WERI-Rb-1 (cell line): ENCODE measurements at regions not wholly inside any gene's neighbourhood (a gene's known extent, or its start where the extent isn't known, plus 50 kb on each side); places are given as distances from the start of the nearest gene placed in this dataset.

ENCODE experiments used
- DNase-seq: peaks from one replicate; pipeline ENCODE4 v3.0.0-alpha.2; 2020
- H3K27ac ChIP-seq: fragments of 250-450 bp; sonication (Bioruptor Pico); 2 replicates; pipeline ENCODE4 v1.5.1; 2020; ENCODE audit warnings: mild to moderate bottlenecking, moderate library complexity
- H3K27me3 ChIP-seq: fragments of 250-450 bp; sonication (Bioruptor Pico); 2 replicates; pipeline ENCODE4 v1.5.1; 2021; ENCODE audit warnings: mild to moderate bottlenecking, low read depth, moderate library complexity; ENCODE audit not compliant: insufficient read depth, severe bottlenecking
- H3K36me3 ChIP-seq: fragments of 250-450 bp; sonication (Bioruptor Pico); 2 replicates; pipeline ENCODE4 v1.5.1; 2020; ENCODE audit warnings: mild to moderate bottlenecking, moderate library complexity
- H3K4me3 ChIP-seq: 2 replicates; pipeline ENCODE4 v1.5.1; 2011; ENCODE audit warnings: low read depth, mild to moderate bottlenecking, control low read depth, low read length
- H3K9me3 ChIP-seq: fragments of 250-450 bp; sonication (Bioruptor Pico); 2 replicates; pipeline ENCODE4 v1.5.1; 2021; ENCODE audit warnings: mild to moderate bottlenecking, moderate library complexity; ENCODE audit not compliant: severe bottlenecking
- TF ChIP-seq, protein P1 (sequence below): IDR thresholded peaks from 2 replicates; pipeline ENCODE4 v1.5.1; 2011; ENCODE audit warnings: low read depth, mild to moderate bottlenecking, control low read depth, inconsistent platforms, low read length

DNA sequence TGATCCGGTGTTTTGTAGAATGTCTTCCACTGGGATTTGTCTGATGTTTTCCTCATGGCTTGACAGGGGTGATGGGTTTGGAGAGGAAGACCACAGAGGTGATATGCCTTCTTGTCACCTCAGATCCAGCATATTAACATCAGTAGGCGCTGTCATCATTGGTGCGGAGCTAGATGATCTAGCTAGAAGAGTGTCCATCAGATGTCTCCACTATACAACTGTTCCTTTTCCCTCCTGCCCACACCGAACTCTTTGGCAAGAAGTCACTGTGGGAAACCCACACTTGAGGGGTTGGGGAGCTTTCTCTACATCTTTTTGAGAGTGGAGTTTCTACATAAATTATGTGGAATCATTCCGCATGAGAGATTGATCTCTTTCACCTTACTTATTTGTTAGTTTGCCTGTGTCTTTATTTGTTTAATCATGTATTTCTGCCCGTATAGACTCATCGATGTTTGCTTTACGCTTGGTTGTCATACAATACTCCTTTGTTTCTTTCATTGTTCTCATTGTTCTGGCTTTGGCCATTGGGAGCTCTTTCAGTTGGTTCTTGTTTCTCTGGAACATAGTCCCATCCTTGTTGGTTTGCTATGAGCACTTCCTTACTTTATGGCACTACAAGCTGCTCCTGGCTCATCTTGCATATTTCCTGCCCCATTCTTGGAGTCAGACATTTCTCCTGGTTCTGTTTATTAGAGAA lies 1420.3 kb downstream of the BRD1 start:
- no peak overlapping the region for H3K27ac ChIP-seq
- H3K4me3 ChIP-seq, result no peak overlapping the region
- TF ChIP-seq, protein P1, sequence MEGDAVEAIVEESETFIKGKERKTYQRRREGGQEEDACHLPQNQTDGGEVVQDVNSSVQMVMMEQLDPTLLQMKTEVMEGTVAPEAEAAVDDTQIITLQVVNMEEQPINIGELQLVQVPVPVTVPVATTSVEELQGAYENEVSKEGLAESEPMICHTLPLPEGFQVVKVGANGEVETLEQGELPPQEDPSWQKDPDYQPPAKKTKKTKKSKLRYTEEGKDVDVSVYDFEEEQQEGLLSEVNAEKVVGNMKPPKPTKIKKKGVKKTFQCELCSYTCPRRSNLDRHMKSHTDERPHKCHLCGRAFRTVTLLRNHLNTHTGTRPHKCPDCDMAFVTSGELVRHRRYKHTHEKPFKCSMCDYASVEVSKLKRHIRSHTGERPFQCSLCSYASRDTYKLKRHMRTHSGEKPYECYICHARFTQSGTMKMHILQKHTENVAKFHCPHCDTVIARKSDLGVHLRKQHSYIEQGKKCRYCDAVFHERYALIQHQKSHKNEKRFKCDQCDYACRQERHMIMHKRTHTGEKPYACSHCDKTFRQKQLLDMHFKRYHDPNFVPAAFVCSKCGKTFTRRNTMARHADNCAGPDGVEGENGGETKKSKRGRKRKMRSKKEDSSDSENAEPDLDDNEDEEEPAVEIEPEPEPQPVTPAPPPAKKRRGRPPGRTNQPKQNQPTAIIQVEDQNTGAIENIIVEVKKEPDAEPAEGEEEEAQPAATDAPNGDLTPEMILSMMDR, result no peak
- no peak for DNase-seq
- H3K36me3 ChIP-seq, result no peaks in the 10 kb centered on the region
- H3K27me3 ChIP-seq, result no peaks in the 10 kb centered on the region
- no peaks in the 10 kb centered on the region for H3K9me3 ChIP-seq

DNA sequence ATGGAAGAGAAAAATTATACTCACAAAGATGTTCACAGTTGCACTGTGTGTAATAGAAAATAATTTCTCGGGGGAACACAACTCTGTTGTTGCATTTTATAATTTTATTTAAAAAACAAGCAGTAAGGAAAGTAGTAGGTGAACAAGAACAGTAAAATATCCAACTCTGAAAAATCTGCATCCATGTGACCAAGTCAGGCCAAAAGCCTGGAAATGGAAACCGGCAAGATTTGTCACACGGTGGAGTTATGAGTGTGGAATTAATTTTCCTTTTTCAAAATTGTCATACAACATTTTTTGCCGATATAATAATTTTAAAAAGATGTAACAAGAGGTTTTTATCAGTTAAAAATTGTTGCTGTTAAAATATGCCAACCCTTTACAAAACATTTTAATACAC lies 1421.5 kb downstream of the BRD1 start:
- TF ChIP-seq, protein P1, result no peak
- no peak for DNase-seq
- no peaks in the 10 kb centered on the region for H3K9me3 ChIP-seq
- no peak overlapping the region for H3K4me3 ChIP-seq
- no peak overlapping the region for H3K27ac ChIP-seq
- no peaks in the 10 kb centered on the region for H3K36me3 ChIP-seq
- H3K27me3 ChIP-seq, result no peaks in the 10 kb centered on the region

DNA sequence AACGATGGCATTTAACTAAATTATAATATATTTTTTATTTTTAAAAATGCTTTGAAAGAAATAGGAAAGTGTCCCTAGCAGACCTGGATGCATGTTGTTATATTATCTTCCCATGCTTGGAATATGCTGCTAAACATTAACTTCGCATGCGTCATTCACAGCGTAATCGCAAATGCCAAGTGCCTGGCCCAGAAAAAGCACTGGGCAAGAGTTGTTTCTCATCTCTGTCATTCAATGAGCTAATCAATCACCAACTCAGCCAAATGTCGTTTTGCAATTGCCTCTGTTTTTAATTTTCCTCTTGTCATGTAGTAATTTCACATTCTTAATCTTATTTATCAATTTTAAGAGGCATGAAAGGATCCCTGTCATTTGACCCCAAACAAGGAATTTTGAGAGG lies 1421.9 kb downstream of the BRD1 start:
- TF ChIP-seq, protein P1, result no peak
- Histone ChIP-seq H3K27ac (no peak overlapping the region), H3K27me3 (no peaks in the 10 kb centered on the region), H3K36me3 (no peaks in the 10 kb centered on the region), H3K9me3 (no peaks in the 10 kb centered on the region), H3K4me3 (no peak overlapping the region)
- no peak for DNase-seq

DNA sequence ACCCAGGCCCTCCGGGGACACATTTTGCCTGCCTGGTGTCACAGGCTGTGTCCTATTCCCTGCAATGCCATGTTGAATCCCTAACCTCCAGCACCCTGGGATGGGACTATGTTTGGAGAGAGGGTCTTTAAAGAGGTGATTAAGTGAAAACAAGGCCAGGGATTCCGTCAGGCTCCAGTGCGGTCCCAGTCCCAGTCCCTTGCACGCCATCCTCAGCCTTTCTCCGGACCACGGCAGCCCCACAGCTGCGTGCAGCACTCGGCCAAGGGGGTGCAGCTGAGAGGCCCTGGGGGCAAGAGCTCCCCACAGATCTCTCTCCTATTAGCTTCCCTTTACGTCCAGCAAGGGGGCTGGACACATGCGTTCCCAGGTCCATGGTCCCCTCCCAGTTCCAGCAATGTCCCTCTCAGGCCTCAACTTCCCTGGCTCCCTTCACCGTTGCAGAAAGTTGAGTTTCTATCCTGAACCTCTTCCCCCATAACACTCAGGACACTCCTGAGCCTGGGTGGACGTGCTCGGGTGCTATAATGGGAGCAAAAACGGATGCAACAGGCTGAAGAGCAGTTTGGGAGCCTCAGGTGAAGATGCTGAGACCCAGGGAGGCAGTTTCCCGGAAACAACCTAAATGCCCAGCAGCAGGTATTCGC lies 1422.7 kb downstream of the BRD1 start:
- no peaks in the 10 kb centered on the region for H3K27me3 ChIP-seq
- H3K36me3 ChIP-seq, result no peaks in the 10 kb centered on the region
- H3K27ac ChIP-seq, result no peak overlapping the region
- no peak overlapping the region for H3K4me3 ChIP-seq
- TF ChIP-seq, protein P1, result no peak
- DNase-seq, result no peak
- H3K9me3 ChIP-seq, result no peaks in the 10 kb centered on the region

DNA sequence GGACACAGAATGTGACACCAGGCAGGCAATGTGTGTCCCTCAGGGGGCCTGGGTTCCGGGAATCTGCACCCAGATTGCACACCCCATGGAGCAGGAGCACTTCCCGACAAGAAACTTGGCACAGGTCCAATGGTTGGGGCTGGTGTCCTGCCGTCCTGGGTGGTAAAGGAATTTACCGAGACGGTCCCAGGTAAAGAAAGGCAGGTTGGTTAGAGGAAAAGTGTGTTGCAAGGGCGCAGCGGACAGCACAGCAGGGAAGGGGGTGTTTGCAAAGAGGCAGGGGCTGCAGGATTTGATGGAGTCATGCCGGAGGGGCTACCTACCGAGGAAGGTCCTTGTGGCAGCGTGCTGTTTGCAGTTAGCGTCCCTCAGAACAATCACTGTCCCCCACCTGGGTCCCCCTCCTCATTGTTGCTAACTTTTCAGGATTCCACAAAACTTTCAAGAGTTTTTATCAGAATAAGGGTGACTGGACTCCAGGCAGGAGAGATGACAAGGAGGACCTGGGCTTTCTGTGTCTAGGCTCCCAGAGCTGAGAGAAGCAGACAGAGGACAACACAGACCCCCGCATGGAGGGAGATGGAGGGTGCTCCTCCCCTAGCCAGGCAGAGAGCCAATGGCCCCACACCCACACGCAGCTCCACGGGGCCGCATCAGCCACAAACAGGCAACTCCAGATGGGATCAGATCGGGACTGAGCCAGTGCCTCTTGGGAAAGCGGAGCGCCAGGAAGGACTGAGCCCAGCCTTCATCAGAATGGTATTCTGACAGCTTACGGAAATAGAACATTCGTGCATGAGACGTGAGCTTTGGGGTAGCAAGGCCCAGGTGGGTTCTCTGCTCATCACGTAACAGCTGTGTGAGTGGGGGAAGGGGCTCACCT lies 1423.9 kb downstream of the BRD1 start:
- H3K4me3 ChIP-seq, result no peak overlapping the region
- H3K9me3 ChIP-seq, result no peaks in the 10 kb centered on the region
- TF ChIP-seq, protein P1, result no peak
- DNase-seq, result no peak
- H3K27ac ChIP-seq, result no peak overlapping the region
- no peaks in the 10 kb centered on the region for H3K27me3 ChIP-seq
- H3K36me3 ChIP-seq, result no peaks in the 10 kb centered on the region
